ENCODE measurements at regions not wholly inside any gene's neighbourhood (a gene's known extent, or its start where the extent isn't known, plus 50 kb on each side); places are given as distances from the start of the nearest gene placed in this dataset.

GRCh38 chr4:182179105-182179504 lies 64.1 kb upstream of the TENM3 start:
- no peak overlapping the region for H3K4me3 Mint-ChIP-seq (ENCODE audit: low read depth)
- no peaks in the 10 kb centered on the region for H3K9me3 Mint-ChIP-seq (ENCODE audit: low read depth)
- peaks cover 5% of the 10 kb centered on the region for H3K4me1 Mint-ChIP-seq (ENCODE audit: low read depth)
- H3K27ac Mint-ChIP-seq = no peak overlapping the region
- H3K36me3 Mint-ChIP-seq (ENCODE audit: insufficient read depth) = no peaks in the 10 kb centered on the region
- DNase-seq (ENCODE audit: low spot score, unreplicated experiment) = no peak
- H3K27me3 Mint-ChIP-seq = no peaks in the 10 kb centered on the region
- TF ChIP-seq CTCF (IDR thresholded peaks at IDR 0.05; ENCODE audit: unreplicated experiment) = no peak

DNA sequence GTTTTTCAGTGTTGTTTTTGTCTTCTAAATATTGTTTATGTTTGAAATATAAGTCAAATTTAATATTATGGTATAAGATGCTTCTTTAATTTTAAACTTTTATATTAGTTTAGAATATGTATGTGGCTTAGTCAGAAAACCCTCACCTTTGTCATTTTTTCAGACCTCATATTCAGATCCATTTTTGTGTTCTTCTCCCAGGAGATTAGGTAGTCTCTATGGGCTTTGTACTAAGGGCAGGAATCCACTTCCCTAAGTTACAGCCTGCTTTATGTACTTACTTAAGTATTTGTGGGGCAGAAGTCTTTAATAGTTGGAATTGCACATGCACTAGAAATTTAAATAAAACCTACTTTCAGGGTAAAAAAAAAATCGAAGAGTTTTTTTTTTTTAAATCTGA lies 63.5 kb upstream of the TENM3 start:
- no peaks in the 10 kb centered on the region for H3K9me3 Mint-ChIP-seq (ENCODE audit: low read depth)
- no peak for DNase-seq (ENCODE audit: low spot score, unreplicated experiment)
- H3K27me3 Mint-ChIP-seq = no peaks in the 10 kb centered on the region
- peaks cover 5% of the 10 kb centered on the region for H3K4me1 Mint-ChIP-seq (ENCODE audit: low read depth)
- no peak for TF ChIP-seq CTCF (IDR thresholded peaks at IDR 0.05; ENCODE audit: unreplicated experiment)
- H3K4me3 Mint-ChIP-seq (ENCODE audit: low read depth) = no peak overlapping the region
- H3K27ac Mint-ChIP-seq = no peak overlapping the region
- no peaks in the 10 kb centered on the region for H3K36me3 Mint-ChIP-seq (ENCODE audit: insufficient read depth)

GRCh38 chr4:182185491-182185890 lies 57.7 kb upstream of the TENM3 start:
- Mint-ChIP-seq H3K27me3 (no peaks in the 10 kb centered on the region), H3K36me3 (ENCODE audit: insufficient read depth) (no peaks in the 10 kb centered on the region), H3K4me1 (ENCODE audit: low read depth) (peaks cover 5% of the 10 kb centered on the region), H3K9me3 (ENCODE audit: low read depth) (no peaks in the 10 kb centered on the region), H3K4me3 (ENCODE audit: low read depth) (no peak overlapping the region), H3K27ac (no peak overlapping the region)
- no peak for DNase-seq (ENCODE audit: low spot score, unreplicated experiment)
- TF ChIP-seq CTCF (IDR thresholded peaks at IDR 0.05; ENCODE audit: unreplicated experiment) = no peak

DNA sequence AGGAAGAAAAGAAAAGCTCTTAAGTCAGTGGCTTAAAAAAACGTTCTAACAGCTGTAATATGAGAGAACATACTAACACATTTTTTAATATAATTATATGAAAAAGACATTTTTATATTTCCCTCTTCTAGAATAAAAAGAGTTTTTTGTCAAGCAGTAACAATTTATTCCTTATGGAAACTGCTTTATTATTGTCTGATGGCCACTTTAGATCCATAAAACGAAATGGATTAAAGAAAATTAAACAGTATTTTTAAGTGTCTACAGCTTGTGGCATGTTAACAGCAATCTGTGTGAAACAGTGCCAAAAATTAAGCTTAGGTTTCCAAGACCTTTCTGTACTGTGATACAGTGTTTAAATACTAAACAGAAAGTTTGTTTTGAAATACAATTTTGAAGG lies 55.5 kb upstream of the TENM3 start:
- Mint-ChIP-seq H3K27me3 (peaks cover 3% of the 10 kb centered on the region), H3K4me1 (ENCODE audit: low read depth) (peaks cover 2% of the 10 kb centered on the region), H3K36me3 (ENCODE audit: insufficient read depth) (no peaks in the 10 kb centered on the region), H3K4me3 (ENCODE audit: low read depth) (no peak overlapping the region), H3K9me3 (ENCODE audit: low read depth) (no peaks in the 10 kb centered on the region), H3K27ac (no peak overlapping the region)
- no peak for DNase-seq (ENCODE audit: low spot score, unreplicated experiment)
- no peak for TF ChIP-seq CTCF (IDR thresholded peaks at IDR 0.05; ENCODE audit: unreplicated experiment)

GRCh38 chr4:182188622-182189021 lies 54.6 kb upstream of the TENM3 start:
- no peak for TF ChIP-seq CTCF (IDR thresholded peaks at IDR 0.05; ENCODE audit: unreplicated experiment)
- H3K4me1 Mint-ChIP-seq (ENCODE audit: low read depth) = peaks cover 3% of the 10 kb centered on the region
- no peak for DNase-seq (ENCODE audit: low spot score, unreplicated experiment)
- H3K36me3 Mint-ChIP-seq (ENCODE audit: insufficient read depth) = no peaks in the 10 kb centered on the region
- no peak overlapping the region for H3K4me3 Mint-ChIP-seq (ENCODE audit: low read depth)
- H3K27ac Mint-ChIP-seq = no peak overlapping the region
- no peaks in the 10 kb centered on the region for H3K9me3 Mint-ChIP-seq (ENCODE audit: low read depth)
- H3K27me3 Mint-ChIP-seq = peaks cover 3% of the 10 kb centered on the region
